Astrocyte (in vitro differentiated cells and primary cell): ENCODE measurements at regions not wholly inside any gene's neighbourhood (a gene's known extent, or its start where the extent isn't known, plus 50 kb on each side); places are given as distances from the start of the nearest gene placed in this dataset.

Source experiments
- CTCF ChIP-seq: IDR thresholded peaks from 2 replicates; pipeline ENCODE4 v1.5.1; 2011; ENCODE audit warnings: low read depth, mild to moderate bottlenecking, inconsistent platforms, low read length, moderate library complexity; ENCODE audit not compliant: insufficient read depth
- EZH2 ChIP-seq: IDR thresholded peaks from 2 replicates; pipeline ENCODE4 v1.6.1; 2012; ENCODE audit warnings: mild to moderate bottlenecking, low read length, inconsistent platforms; ENCODE audit not compliant: insufficient read depth

DNA sequence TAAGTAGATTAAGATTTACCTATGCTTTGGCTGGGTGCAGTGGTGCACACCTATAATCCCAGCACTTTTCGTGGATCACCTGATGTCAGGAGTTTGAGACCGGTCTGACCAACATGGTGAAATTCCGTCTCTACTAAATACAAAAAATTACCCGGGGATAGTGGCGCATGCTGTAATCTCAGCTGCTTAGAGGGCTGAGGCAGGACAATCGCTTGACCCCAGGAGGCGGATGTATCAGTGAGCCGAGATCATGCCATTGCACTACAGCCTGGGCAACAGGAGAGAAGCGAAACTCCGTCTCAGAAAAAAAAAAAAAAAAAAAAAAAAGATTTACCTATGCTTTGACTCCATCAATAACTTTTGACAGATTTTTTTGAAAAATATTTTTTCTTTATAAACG is 267.1 kb upstream of the SEMA6A start:
- TF ChIP-seq CTCF: no peak
- no peak for TF ChIP-seq EZH2
